A549 (cell line): ENCODE measurements at regions not wholly inside any gene's neighbourhood (a gene's known extent, or its start where the extent isn't known, plus 50 kb on each side); places are given as distances from the start of the nearest gene placed in this dataset.

Experiments used
- ATAC-seq, 2 experiments: fragments of 200-7000 bp in 1 of 2; fragments of >200 bp in 1 of 2; cut with Nextera tagmentation in 1 of 2; cut with Tn5 transposase in 1 of 2; 3 replicates each; pipeline versions ENCODE4 v1.8.0 to v1.9.1; 2018 to 2020; ENCODE audit warnings: mild to moderate bottlenecking in 1 of 2, moderate library complexity in 1 of 2
- CTCF ChIA-PET: fragments of 300-600 bp; sonication (Branson Sonifier 250); formaldehyde crosslinking; extraction: SDS; loops from one replicate; lab custom pipeline; 2021; ENCODE audit warnings: antibody characterized with exemption, inconsistent platforms; lab: Yijun Ruan, JAX
- POLR2A ChIA-PET: fragments of 350-600 bp; formaldehyde crosslinking; extraction: SDS; loops from one replicate; lab custom pipeline; 2021; ENCODE audit warnings: antibody characterized with exemption, inconsistent platforms; lab: Yijun Ruan, JAX
- DNase-seq, 2 experiments: peaks; one replicate each; pipeline versions ENCODE4 v3.0.0 to v3.0.0-alpha.2; 2011 to 2016; ENCODE audit warnings: low read depth in 1 of 2, low spot score in 1 of 2
- FAIRE-seq: peaks from 2 replicates; lab custom pipeline; 2011; peaks lifted over from hg19 to GRCh38; lab: Jason Lieb, UNC
- H3K27ac ChIP-seq, 2 experiments: fragments of >200 bp; sonication (Bioruptor Twin); formaldehyde crosslinking; 3 replicates each; pipeline ENCODE4 v1.5.1; 2016 to 2017
- H3K4me1 ChIP-seq: fragments of >200 bp; sonication (Bioruptor Twin); formaldehyde crosslinking; 3 replicates; pipeline ENCODE4 v1.6.1; 2016
- H3K4me2 ChIP-seq: fragments of >200 bp; sonication (Bioruptor Twin); formaldehyde crosslinking; 3 replicates; pipeline ENCODE4 v1.6.1; 2016
- H3K4me3 ChIP-seq: fragments of >200 bp; sonication (Bioruptor Twin); formaldehyde crosslinking; 3 replicates; pipeline ENCODE4 v1.5.1; 2016
- H3K9me3 ChIP-seq: fragments of >200 bp; sonication (Bioruptor Twin); formaldehyde crosslinking; 3 replicates; pipeline ENCODE4 v1.6.1; 2016
- CBX2 ChIP-seq: fragments of 200-600 bp; sonication (generic); IDR thresholded peaks from 2 replicates; pipeline ENCODE4 v1.6.1; 2016; ENCODE audit warnings: low read depth, mild to moderate bottlenecking, borderline replicate concordance
- CHD2 ChIP-seq: fragments of 150-350 bp; IDR thresholded peaks from 2 replicates; pipeline ENCODE4 v1.6.1; 2014; ENCODE audit warnings: low read length; ENCODE audit not compliant: partially characterized antibody
- CHD4 ChIP-seq: fragments of 200-600 bp; sonication (generic); IDR thresholded peaks from 2 replicates; pipeline ENCODE4 v1.6.1; 2016; ENCODE audit warnings: antibody characterized with exemption, mild to moderate bottlenecking, borderline replicate concordance
- EHMT2 ChIP-seq: fragments of 200-600 bp; sonication (generic); IDR thresholded peaks from 2 replicates; pipeline ENCODE4 v1.6.1; 2016; ENCODE audit warnings: antibody characterized with exemption, low read depth, mild to moderate bottlenecking, moderate library complexity
- FOSL2 ChIP-seq, 2 experiments: fragments of 450-650 bp in 1 of 2; fragments of >200 bp in 1 of 2; sonication (Bioruptor Twin) in 1 of 2; formaldehyde crosslinking; IDR thresholded peaks; 2 replicates each; pipeline versions ENCODE4 v1.5.0 to v1.6.1; 2016 to 2020; ENCODE audit warnings: mild to moderate bottlenecking in 1 of 2, moderate library complexity in 1 of 2
- NPAS2 ChIP-seq: fragments of 250-450 bp; sonication (Bioruptor Pico); IDR thresholded peaks from 2 replicates; pipeline ENCODE4 v1.8.0; 2022; ENCODE audit warnings: mild to moderate bottlenecking, moderate library complexity, borderline replicate concordance
- PHF8 ChIP-seq: fragments of 200-600 bp; sonication (generic); IDR thresholded peaks from 2 replicates; pipeline ENCODE4 v1.6.1; 2016; ENCODE audit warnings: low read depth, mild to moderate bottlenecking, antibody characterized with exemption, moderate library complexity, borderline replicate concordance
- POLR2AphosphoS2 ChIP-seq: conservative IDR thresholded peaks from 2 replicates; pipeline ENCODE4 v1.6.1; 2012; ENCODE audit warnings: low read length, improper control_type of control experiment, inconsistent platforms
- RARB ChIP-seq: fragments of 250-450 bp; sonication (Bioruptor Pico); IDR thresholded peaks from 2 replicates; pipeline ENCODE4 v1.8.0; 2021; ENCODE audit warnings: mild to moderate bottlenecking, moderate library complexity
- RNF2 ChIP-seq: fragments of 200-600 bp; sonication (generic); IDR thresholded peaks from 2 replicates; pipeline ENCODE4 v1.6.1; 2016; ENCODE audit warnings: low read depth, mild to moderate bottlenecking, antibody characterized with exemption, moderate library complexity, borderline replicate concordance
- ZFP36 ChIP-seq: fragments of 450-650 bp; IDR thresholded peaks from 2 replicates; pipeline ENCODE4 v1.6.1; 2014; ENCODE audit warnings: borderline replicate concordance; ENCODE audit not compliant: partially characterized antibody
- WGBS: methylation state at CpG from one replicate; pipeline ENCODE4 v1.1.6; 2017; ENCODE audit errors: missing lambda C conversion rate; 5-methylcytosine and 5-hydroxymethylcytosine counted together
- TF ChIP-seq, protein P1 (sequence below): fragments of 150-350 bp; IDR thresholded peaks from 2 replicates; pipeline ENCODE4 v1.6.1; 2014; ENCODE audit warnings: low read depth, mild to moderate bottlenecking, low read length
- TF ChIP-seq, protein P2 (sequence below): fragments of 250-450 bp; sonication (Bioruptor Pico); IDR thresholded peaks from 2 replicates; pipeline ENCODE4 v1.5.0; 2020; ENCODE audit warnings: low read depth, mild to moderate bottlenecking, moderate library complexity
- TF ChIP-seq, protein P3 (sequence below): fragments of >200 bp; sonication (Bioruptor Twin); formaldehyde crosslinking; IDR thresholded peaks from 3 replicates; pipeline ENCODE4 v1.5.1; 2016
- TF ChIP-seq, protein P4 (sequence below): fragments of 450-650 bp; IDR thresholded peaks from 2 replicates; pipeline ENCODE4 v1.6.1; 2014; ENCODE audit warnings: antibody characterized with exemption
- TF ChIP-seq, protein P5 (sequence below): IDR thresholded peaks from 2 replicates; pipeline ENCODE4 v1.6.1; 2012; ENCODE audit warnings: low read depth, borderline replicate concordance

DNA sequence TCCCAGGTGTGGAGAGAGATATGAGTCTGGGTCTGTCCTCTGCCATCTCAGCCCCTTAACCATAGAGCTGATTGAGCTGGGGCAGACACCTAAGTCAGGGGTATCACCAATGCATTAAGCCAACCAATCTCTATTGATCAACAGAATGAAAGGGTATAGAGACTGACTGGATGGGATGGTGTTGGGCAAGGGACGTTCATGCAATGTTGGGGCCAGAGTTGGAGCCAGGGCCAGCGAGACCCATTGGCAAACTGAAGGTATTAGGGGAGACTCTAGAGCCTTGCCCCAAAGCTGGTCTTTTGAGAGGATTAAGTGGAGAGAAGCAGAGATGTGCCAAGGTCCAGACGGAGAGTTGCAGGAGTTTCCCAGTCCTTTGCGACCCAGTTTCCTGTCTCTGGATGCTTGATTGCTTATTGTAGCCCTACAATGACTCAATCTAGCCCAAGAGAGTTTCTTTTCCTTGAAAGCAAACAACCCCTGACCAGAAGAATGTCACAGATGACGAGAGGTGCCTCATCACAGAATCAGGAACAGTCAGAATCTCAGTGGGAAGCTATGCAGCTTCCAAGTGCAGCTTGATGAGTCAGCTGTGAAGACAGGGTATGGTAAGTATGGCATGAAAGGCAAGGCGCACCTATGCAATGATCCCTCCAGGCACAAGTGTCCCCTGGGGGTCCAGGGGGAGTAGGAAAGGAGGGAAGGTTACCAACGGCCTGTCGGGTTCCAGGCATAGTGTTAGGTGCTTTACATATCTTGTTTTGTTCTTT, 137.2 kb downstream of the UTP18 start (continued):
- TF ChIP-seq, protein P1, sequence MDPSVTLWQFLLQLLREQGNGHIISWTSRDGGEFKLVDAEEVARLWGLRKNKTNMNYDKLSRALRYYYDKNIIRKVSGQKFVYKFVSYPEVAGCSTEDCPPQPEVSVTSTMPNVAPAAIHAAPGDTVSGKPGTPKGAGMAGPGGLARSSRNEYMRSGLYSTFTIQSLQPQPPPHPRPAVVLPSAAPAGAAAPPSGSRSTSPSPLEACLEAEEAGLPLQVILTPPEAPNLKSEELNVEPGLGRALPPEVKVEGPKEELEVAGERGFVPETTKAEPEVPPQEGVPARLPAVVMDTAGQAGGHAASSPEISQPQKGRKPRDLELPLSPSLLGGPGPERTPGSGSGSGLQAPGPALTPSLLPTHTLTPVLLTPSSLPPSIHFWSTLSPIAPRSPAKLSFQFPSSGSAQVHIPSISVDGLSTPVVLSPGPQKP: no peak
- TF ChIP-seq, protein P2, sequence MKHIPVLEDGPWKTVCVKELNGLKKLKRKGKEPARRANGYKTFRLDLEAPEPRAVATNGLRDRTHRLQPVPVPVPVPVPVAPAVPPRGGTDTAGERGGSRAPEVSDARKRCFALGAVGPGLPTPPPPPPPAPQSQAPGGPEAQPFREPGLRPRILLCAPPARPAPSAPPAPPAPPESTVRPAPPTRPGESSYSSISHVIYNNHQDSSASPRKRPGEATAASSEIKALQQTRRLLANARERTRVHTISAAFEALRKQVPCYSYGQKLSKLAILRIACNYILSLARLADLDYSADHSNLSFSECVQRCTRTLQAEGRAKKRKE: no peak
- TF ChIP-seq EHMT2: no peak
- TF ChIP-seq, protein P3, sequence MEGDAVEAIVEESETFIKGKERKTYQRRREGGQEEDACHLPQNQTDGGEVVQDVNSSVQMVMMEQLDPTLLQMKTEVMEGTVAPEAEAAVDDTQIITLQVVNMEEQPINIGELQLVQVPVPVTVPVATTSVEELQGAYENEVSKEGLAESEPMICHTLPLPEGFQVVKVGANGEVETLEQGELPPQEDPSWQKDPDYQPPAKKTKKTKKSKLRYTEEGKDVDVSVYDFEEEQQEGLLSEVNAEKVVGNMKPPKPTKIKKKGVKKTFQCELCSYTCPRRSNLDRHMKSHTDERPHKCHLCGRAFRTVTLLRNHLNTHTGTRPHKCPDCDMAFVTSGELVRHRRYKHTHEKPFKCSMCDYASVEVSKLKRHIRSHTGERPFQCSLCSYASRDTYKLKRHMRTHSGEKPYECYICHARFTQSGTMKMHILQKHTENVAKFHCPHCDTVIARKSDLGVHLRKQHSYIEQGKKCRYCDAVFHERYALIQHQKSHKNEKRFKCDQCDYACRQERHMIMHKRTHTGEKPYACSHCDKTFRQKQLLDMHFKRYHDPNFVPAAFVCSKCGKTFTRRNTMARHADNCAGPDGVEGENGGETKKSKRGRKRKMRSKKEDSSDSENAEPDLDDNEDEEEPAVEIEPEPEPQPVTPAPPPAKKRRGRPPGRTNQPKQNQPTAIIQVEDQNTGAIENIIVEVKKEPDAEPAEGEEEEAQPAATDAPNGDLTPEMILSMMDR: no peak
- no peak for TF ChIP-seq NPAS2 (CRISPR knock-in tag)
- no peak for TF ChIP-seq ZFP36
- TF ChIP-seq, protein P4, sequence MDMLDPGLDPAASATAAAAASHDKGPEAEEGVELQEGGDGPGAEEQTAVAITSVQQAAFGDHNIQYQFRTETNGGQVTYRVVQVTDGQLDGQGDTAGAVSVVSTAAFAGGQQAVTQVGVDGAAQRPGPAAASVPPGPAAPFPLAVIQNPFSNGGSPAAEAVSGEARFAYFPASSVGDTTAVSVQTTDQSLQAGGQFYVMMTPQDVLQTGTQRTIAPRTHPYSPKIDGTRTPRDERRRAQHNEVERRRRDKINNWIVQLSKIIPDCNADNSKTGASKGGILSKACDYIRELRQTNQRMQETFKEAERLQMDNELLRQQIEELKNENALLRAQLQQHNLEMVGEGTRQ: no peak
- TF ChIP-seq RNF2: no peak
- TF ChIP-seq CHD2: no peak

DNA sequence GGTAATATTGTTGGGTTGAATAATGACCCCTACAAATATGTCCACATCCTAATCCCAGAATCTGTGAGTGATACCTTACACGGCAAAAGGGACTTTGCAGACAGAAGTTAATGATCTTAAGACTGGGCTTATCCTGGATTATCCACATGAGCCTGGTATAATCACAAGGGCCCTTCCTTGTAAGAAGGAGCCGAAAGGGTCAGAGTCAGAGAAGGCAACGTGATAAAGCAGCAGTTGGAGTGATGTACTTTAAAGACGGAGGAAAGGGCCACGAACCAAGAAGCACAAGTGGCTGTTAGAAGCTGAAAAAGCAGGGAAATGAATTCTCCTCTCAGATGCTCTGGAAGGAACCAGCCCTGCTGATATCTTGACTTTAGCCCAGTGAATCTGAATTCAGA, 137.8 kb downstream of the UTP18 start:
- POLR2A ChIA-PET: interaction anchor here (1.6 kb wide), 1 partner anchor 25 kb away, joined by 9 read pairs; no protein-coding TSS in a partner anchor
- ATAC-seq: peak in 1 of 2 experiments; percentile 27; a peak in 4 of 6 replicates
- H3K9me3 ChIP-seq: no peaks in the 10 kb centered on the region
- H3K4me1 ChIP-seq: peaks cover 39% of the 10 kb centered on the region
- H3K4me3 ChIP-seq: no peak overlapping the region
- H3K27ac ChIP-seq: peak overlapping the region; percentile 71 to 87
- DNase-seq: no peak
- CTCF ChIA-PET: interaction anchor here (0.6 to 3.2 kb wide), 9 partner anchors 11 to 242 kb away, joined by 3 to 19 read pairs (median 4); no protein-coding TSS in a partner anchor
- peak; percentile 74 for FAIRE-seq
- 47% methylated on average over 5 of the region's 5 CpGs for WGBS
- peak overlapping the region; percentile 59 for H3K4me2 ChIP-seq
- TF ChIP-seq POLR2AphosphoS2 (no peak), CHD4 (no peak), RARB (CRISPR knock-in tag) (no peak), FOSL2 (IDR thresholded peaks at IDR 0.05) (no peak), FOSL2 (CRISPR knock-in tag; IDR thresholded peaks at IDR 0.05) (no peak), PHF8 (no peak), CBX2 (no peak)
- TF ChIP-seq, protein P2: no peak
- TF ChIP-seq, protein P5, sequence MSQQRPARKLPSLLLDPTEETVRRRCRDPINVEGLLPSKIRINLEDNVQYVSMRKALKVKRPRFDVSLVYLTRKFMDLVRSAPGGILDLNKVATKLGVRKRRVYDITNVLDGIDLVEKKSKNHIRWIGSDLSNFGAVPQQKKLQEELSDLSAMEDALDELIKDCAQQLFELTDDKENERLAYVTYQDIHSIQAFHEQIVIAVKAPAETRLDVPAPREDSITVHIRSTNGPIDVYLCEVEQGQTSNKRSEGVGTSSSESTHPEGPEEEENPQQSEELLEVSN: no peak
